Activated CD8-positive, alpha-beta T cell treated with anti-CD3 and anti-CD28 coated beads for 36 hours (primary cell): ENCODE measurements at regions not wholly inside any gene's neighbourhood (a gene's known extent, or its start where the extent isn't known, plus 50 kb on each side); places are given as distances from the start of the nearest gene placed in this dataset.
"Not testable (repeated sequence)": the region's sequence is repeated elsewhere in the genome, so short reads cannot be mapped to it uniquely, and the experiment has no call there.

ENCODE experiments used
- ATAC-seq: fragments of 200-7000 bp; cut with Tn5 transposase; one replicate; pipeline ENCODE4 v1.10.0; 2021; ENCODE audit warnings: mild to moderate bottlenecking, moderate library complexity
- CTCF ChIA-PET: fragments of 350-600 bp; sonication (Branson Sonifier 250); formaldehyde crosslinking; loops from one replicate; lab custom pipeline; 2021; ENCODE audit warnings: antibody characterized with exemption; lab: Charles Lee
- POLR2A ChIA-PET: fragments of 350-600 bp; sonication (Branson Sonifier 250); formaldehyde crosslinking; loops from one replicate; lab custom pipeline; 2021; ENCODE audit warnings: antibody characterized with exemption; lab: Charles Lee
- DNase-seq: peaks from one replicate; pipeline ENCODE4 v3.0.0-alpha.2; 2020
- H3K27ac Mint-ChIP-seq: one replicate; pipeline ENCODE4 v1.8.0; 2021; ENCODE audit warnings: mild to moderate bottlenecking, mixed read lengths
- H3K27me3 Mint-ChIP-seq: one replicate; pipeline ENCODE4 v1.8.0; 2021; ENCODE audit warnings: mixed read lengths
- H3K36me3 Mint-ChIP-seq: one replicate; pipeline ENCODE4 v1.8.0; 2021; ENCODE audit warnings: low read depth, mixed read lengths
- H3K4me1 Mint-ChIP-seq: one replicate; pipeline ENCODE4 v1.8.0; 2021; ENCODE audit warnings: low read depth, mixed read lengths
- H3K4me3 Mint-ChIP-seq: one replicate; pipeline ENCODE4 v1.8.0; 2021; ENCODE audit warnings: mild to moderate bottlenecking, moderate library complexity, mixed read lengths
- H3K9me3 Mint-ChIP-seq: one replicate; pipeline ENCODE4 v1.8.0; 2021; ENCODE audit warnings: mixed read lengths
- intact Hi-C: fragments of 100-400 bp; cut with micrococcal nuclease; formaldehyde crosslinking; loops from one replicate; pipeline ENCODE4 v1.10.0; 2022
- TF ChIP-seq, protein P1 (sequence below): fragments of 200-600 bp; IDR thresholded peaks from one replicate; pipeline ENCODE4 v1.8.0; 2022; ENCODE audit warnings: antibody characterized with exemption, mild to moderate bottlenecking

- POLR2A ChIA-PET, result no interaction called here
- Mint-ChIP-seq H3K4me1 (no peaks in the 10 kb centered on the region), H3K9me3 (no peaks in the 10 kb centered on the region), H3K36me3 (no peaks in the 10 kb centered on the region), H3K4me3 (no peak overlapping the region), H3K27ac (no peak overlapping the region), H3K27me3 (no peaks in the 10 kb centered on the region)
- DNase-seq (peak; percentile 73), ATAC-seq (peak; percentile 69)
- CTCF ChIA-PET, result interaction anchor here (0.7 to 1.5 kb wide), 5 partner anchors 30 to 145 kb away, joined by 3 to 35 read pairs (median 4); no protein-coding TSS in a partner anchor
- TF ChIP-seq, protein P1, sequence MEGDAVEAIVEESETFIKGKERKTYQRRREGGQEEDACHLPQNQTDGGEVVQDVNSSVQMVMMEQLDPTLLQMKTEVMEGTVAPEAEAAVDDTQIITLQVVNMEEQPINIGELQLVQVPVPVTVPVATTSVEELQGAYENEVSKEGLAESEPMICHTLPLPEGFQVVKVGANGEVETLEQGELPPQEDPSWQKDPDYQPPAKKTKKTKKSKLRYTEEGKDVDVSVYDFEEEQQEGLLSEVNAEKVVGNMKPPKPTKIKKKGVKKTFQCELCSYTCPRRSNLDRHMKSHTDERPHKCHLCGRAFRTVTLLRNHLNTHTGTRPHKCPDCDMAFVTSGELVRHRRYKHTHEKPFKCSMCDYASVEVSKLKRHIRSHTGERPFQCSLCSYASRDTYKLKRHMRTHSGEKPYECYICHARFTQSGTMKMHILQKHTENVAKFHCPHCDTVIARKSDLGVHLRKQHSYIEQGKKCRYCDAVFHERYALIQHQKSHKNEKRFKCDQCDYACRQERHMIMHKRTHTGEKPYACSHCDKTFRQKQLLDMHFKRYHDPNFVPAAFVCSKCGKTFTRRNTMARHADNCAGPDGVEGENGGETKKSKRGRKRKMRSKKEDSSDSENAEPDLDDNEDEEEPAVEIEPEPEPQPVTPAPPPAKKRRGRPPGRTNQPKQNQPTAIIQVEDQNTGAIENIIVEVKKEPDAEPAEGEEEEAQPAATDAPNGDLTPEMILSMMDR, result peak; percentile 80
- intact Hi-C loops, result loop anchor here (10.0 kb wide), 1 partner anchor 88 kb away; no protein-coding TSS in a partner anchor
These were observed 157.2 kb upstream of the ZNF92 start for GRCh38 chr7:65216469-65216868.

DNA sequence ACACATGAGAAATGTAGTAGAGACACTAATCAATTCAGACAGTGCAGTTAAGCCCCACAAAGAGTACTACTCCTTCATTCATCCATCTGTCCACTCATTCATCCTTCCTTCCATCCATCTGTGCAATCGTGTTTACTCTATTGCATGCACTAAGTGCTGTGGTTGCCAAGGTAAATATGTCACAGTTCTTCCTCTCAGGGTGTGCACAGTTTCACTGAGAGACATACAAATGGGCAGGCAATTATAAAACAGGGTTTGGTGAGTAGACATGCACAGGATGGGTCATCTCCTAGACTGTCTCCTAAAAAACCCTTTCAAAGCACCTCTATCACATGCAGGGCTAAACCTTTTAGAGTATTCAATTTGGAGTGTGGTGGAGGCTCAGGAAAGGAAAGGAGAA is 160.4 kb upstream of the ZNF92 start:
- H3K9me3 Mint-ChIP-seq, CTCF ChIA-PET, H3K4me3 Mint-ChIP-seq, H3K36me3 Mint-ChIP-seq, H3K27me3 Mint-ChIP-seq, H3K27ac Mint-ChIP-seq, DNase-seq, ATAC-seq, H3K4me1 Mint-ChIP-seq, POLR2A ChIA-PET: not testable (repeated sequence)
- intact Hi-C loops, result loop anchor here (10.0 kb wide), 1 partner anchor 92 kb away; no protein-coding TSS in a partner anchor

- H3K9me3 Mint-ChIP-seq, intact Hi-C loops, H3K27me3 Mint-ChIP-seq, CTCF ChIA-PET, ATAC-seq, H3K4me3 Mint-ChIP-seq, H3K27ac Mint-ChIP-seq, DNase-seq, H3K36me3 Mint-ChIP-seq, H3K4me1 Mint-ChIP-seq, POLR2A ChIA-PET: not testable (repeated sequence)
These were observed 174.4 kb upstream of the ZNF92 start for GRCh38 chr7:65199221-65199620.

GRCh38 chr7:65193334-65194058 is 180.2 kb upstream of the ZNF92 start:
- not testable (repeated sequence) for H3K9me3 Mint-ChIP-seq

GRCh38 chr7:65177041-65177440 is 170.6 kb upstream of the ERV3-1 start:
- H3K36me3 Mint-ChIP-seq, H3K4me3 Mint-ChIP-seq, H3K9me3 Mint-ChIP-seq, DNase-seq, H3K4me1 Mint-ChIP-seq, ATAC-seq, CTCF ChIA-PET, H3K27me3 Mint-ChIP-seq, H3K27ac Mint-ChIP-seq, POLR2A ChIA-PET, intact Hi-C loops: not testable (repeated sequence)

More at GRCh38 chr7:65193334-65194058, 180.2 kb upstream of the ZNF92 start:
- ATAC-seq, CTCF ChIA-PET, POLR2A ChIA-PET, H3K4me1 Mint-ChIP-seq, H3K36me3 Mint-ChIP-seq, intact Hi-C loops, H3K4me3 Mint-ChIP-seq, DNase-seq, H3K27ac Mint-ChIP-seq, H3K27me3 Mint-ChIP-seq: not testable (repeated sequence)

- H3K27me3 Mint-ChIP-seq, intact Hi-C loops, H3K27ac Mint-ChIP-seq, H3K4me1 Mint-ChIP-seq, ATAC-seq, H3K9me3 Mint-ChIP-seq, H3K4me3 Mint-ChIP-seq, CTCF ChIA-PET, DNase-seq, POLR2A ChIA-PET, H3K36me3 Mint-ChIP-seq: not testable (repeated sequence)
These were observed 143.6 kb upstream of the ERV3-1 start for GRCh38 chr7:65150105-65150504.

- H3K27ac Mint-ChIP-seq, CTCF ChIA-PET, ATAC-seq, H3K4me1 Mint-ChIP-seq, intact Hi-C loops, H3K4me3 Mint-ChIP-seq, H3K9me3 Mint-ChIP-seq, POLR2A ChIA-PET, DNase-seq, H3K36me3 Mint-ChIP-seq, H3K27me3 Mint-ChIP-seq: not testable (repeated sequence)
These were observed 139.8 kb upstream of the ERV3-1 start for GRCh38 chr7:65146118-65146914.

- intact Hi-C loops, H3K4me1 Mint-ChIP-seq, H3K27ac Mint-ChIP-seq, DNase-seq, ATAC-seq, CTCF ChIA-PET, H3K9me3 Mint-ChIP-seq, H3K36me3 Mint-ChIP-seq, H3K4me3 Mint-ChIP-seq, POLR2A ChIA-PET, H3K27me3 Mint-ChIP-seq: not testable (repeated sequence)
These were observed 139.2 kb upstream of the ERV3-1 start for GRCh38 chr7:65145710-65146109.

DNA sequence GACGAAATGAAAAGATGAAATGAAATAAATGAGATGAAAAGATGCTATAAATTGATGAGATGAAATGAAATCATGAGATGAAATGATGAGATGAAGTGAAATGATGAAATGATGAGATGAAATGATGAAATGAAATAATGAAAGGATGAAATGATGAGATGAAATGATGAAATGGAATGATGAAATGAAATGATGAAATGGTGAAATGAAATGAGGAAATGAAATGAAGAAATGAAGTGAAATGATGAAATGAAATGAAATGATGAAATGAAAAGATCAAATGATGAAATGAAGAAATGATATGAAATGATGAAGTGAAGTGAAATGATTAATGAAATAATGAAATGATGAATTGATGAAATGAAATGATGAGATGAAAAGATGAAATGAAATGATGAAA is 138.5 kb upstream of the ERV3-1 start:
- H3K36me3 Mint-ChIP-seq, ATAC-seq, H3K4me1 Mint-ChIP-seq, H3K27me3 Mint-ChIP-seq, H3K9me3 Mint-ChIP-seq, H3K27ac Mint-ChIP-seq, intact Hi-C loops, CTCF ChIA-PET, DNase-seq, H3K4me3 Mint-ChIP-seq, POLR2A ChIA-PET: not testable (repeated sequence)

- POLR2A ChIA-PET, H3K27ac Mint-ChIP-seq: not testable (repeated sequence)
These were observed 138.1 kb upstream of the ERV3-1 start for GRCh38 chr7:65144557-65144956.

GRCh38 chr7:65144119-65144518 is 137.6 kb upstream of the ERV3-1 start:
- CTCF ChIA-PET, result not testable (repeated sequence)

More at GRCh38 chr7:65144557-65144956, 138.1 kb upstream of the ERV3-1 start:
- CTCF ChIA-PET, H3K4me3 Mint-ChIP-seq, intact Hi-C loops, H3K36me3 Mint-ChIP-seq, H3K9me3 Mint-ChIP-seq, DNase-seq, ATAC-seq, H3K4me1 Mint-ChIP-seq, H3K27me3 Mint-ChIP-seq: not testable (repeated sequence)

More at GRCh38 chr7:65144119-65144518, 137.6 kb upstream of the ERV3-1 start:
- ATAC-seq, H3K4me3 Mint-ChIP-seq, H3K27me3 Mint-ChIP-seq, H3K27ac Mint-ChIP-seq, intact Hi-C loops, DNase-seq, POLR2A ChIA-PET, H3K4me1 Mint-ChIP-seq, H3K9me3 Mint-ChIP-seq, H3K36me3 Mint-ChIP-seq: not testable (repeated sequence)
